ENCODE measurements at regions not wholly inside any gene's neighbourhood (a gene's known extent, or its start where the extent isn't known, plus 50 kb on each side); places are given as distances from the start of the nearest gene placed in this dataset.

GRCh38 chr5:165244407-165244806 is 1739.0 kb downstream of the MAT2B start:
- H3K27ac ChIP-seq, result no peak overlapping the region
- no peak for TF ChIP-seq ZFX (IDR thresholded peaks at IDR 0.05; ENCODE audit: borderline replicate concordance)
- TF ChIP-seq CTCF (IDR thresholded peaks at IDR 0.05), result no peak

GRCh38 chr5:165258197-165258771 is 1752.9 kb downstream of the MAT2B start:
- no peak overlapping the region for H3K27ac ChIP-seq
- TF ChIP-seq CTCF (IDR thresholded peaks at IDR 0.05) (no peak), ZFX (IDR thresholded peaks at IDR 0.05; ENCODE audit: borderline replicate concordance) (no peak)

GRCh38 chr5:165260426-165260825 is 1755.0 kb downstream of the MAT2B start:
- no peak for TF ChIP-seq CTCF (IDR thresholded peaks at IDR 0.05)
- TF ChIP-seq ZFX (IDR thresholded peaks at IDR 0.05; ENCODE audit: borderline replicate concordance), result no peak
- H3K27ac ChIP-seq, result no peak overlapping the region

GRCh38 chr5:165263536-165263935 is 1758.1 kb downstream of the MAT2B start:
- H3K27ac ChIP-seq, result no peak overlapping the region
- TF ChIP-seq ZFX (IDR thresholded peaks at IDR 0.05; ENCODE audit: borderline replicate concordance), result no peak
- TF ChIP-seq CTCF (IDR thresholded peaks at IDR 0.05), result no peak

- H3K27ac ChIP-seq, result no peak overlapping the region
- no peak for TF ChIP-seq CTCF (IDR thresholded peaks at IDR 0.05)
Observed at GRCh38 chr5:165266939-165267338, 1761.5 kb downstream of the MAT2B start.

GRCh38 chr5:165272436-165272835 is 1767.0 kb downstream of the MAT2B start:
- H3K27ac ChIP-seq, result no peak overlapping the region
- TF ChIP-seq ZFX (IDR thresholded peaks at IDR 0.05; ENCODE audit: borderline replicate concordance) (no peak), CTCF (IDR thresholded peaks at IDR 0.05) (no peak)

- no peak overlapping the region for H3K27ac ChIP-seq
- TF ChIP-seq ZFX (IDR thresholded peaks at IDR 0.05; ENCODE audit: borderline replicate concordance), result no peak
Observed at GRCh38 chr5:165277661-165278060, 1772.2 kb downstream of the MAT2B start.

- TF ChIP-seq CTCF (IDR thresholded peaks at IDR 0.05), result no peak
- no peak for TF ChIP-seq ZFX (IDR thresholded peaks at IDR 0.05; ENCODE audit: borderline replicate concordance)
- H3K27ac ChIP-seq, result no peak overlapping the region
Observed at GRCh38 chr5:165282491-165282890, 1777.1 kb downstream of the MAT2B start.
